Right kidney (tissue), 1 donor: ENCODE measurements at regions not wholly inside any gene's neighbourhood (a gene's known extent, or its start where the extent isn't known, plus 50 kb on each side); places are given as distances from the start of the nearest gene placed in this dataset.

ENCODE experiments used
- DNase-seq: peaks from one replicate; pipeline ENCODE4 v3.0.0-alpha.2; 2016

DNA sequence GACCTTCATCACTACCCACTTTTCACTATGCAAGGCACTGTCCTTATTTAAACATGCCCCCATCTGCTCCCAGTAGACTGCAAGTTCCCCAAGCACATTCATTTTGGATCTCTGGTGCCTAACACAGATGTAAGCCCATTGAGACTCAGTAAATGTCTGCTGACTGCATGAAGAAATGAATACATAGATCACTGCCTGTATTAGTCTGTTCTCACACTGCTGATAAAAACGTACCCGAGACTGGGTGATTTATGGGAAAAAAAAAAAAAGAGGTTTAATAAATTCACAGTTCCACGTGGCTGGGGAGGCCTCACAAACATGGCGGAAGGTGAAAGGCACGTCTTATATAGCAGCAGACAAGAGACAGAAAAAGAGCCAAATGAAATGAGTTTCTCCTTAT is 204.9 kb downstream of the ATG4C start:
- DNase-seq, result no peak

DNA sequence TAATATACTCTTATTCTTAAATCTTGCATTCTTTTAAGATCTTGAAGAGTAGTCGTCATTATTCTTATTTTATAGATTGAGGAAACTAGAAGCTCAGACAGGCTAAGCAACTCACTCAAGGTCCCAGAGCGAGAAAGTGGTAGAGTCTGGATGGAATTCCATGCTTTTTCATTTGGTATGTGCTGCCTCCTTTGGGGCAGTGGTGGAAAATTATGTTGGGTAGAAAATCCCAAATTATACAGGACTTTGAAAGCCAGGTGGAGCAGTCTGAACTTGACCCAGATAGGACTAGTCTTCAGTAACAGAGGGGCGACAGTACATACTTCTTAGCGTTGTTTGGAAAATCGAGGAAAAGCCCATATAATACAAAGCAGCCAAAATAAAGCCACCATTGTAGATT is 205.6 kb downstream of the ATG4C start:
- no peak for DNase-seq

DNA sequence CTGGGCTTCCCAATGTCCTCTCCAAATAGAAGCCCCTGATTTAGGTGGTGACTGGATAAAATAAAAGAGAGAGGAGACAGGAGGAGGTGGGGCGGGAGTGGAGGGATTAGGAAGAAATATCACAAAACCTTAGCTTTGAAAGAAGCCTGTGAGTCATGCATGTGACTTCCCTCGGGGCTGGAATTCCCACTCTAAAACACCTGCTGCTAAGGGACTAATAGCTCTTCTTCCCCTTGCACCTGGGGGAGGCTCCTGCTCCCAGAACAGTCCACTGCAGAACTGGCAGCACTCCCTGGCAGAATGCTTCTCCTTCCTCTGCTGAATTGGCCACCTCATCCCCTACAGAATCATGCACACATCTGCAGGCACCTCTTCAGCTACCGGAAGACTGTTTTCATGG is 207.2 kb downstream of the ATG4C start:
- DNase-seq, result no peak

DNA sequence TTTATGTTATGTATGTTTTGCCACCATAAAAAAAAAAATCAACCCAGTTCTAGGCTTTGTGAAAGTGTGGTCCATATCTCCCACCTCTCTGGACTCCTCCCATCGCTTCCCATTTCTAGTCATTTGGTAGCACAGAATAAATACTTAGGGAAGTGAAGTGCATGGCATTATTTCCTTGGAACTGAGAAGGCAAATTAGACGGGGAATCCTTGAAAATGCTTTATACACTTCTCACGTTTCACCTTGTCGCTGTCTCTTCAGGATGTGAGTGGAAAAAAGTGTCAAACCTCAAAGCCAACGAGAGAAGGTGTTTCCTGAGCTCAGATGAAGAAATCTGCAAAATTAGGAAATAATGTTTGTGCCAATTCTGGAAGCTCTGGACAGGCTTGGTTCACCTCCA is 209.9 kb downstream of the ATG4C start:
- no peak for DNase-seq

DNA sequence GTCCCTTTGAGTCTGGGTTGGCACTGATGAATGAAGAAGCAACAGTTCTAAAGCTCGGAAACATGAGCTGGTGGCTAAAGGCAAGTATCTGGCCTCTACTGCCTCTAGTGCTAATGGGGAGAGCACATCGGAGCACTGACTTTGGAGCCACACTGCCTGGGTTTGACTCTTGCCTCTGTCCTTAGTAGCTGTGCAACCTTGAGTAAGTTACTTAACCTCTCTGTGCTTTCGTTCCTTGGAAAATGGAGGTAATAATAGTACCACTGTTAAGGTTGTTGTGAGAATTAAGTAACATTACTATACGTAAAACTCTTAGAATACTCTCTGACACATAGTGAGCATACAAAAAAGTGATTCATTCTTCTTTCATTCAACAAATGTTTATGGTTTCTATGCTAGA is 211.2 kb downstream of the ATG4C start:
- no peak for DNase-seq

DNA sequence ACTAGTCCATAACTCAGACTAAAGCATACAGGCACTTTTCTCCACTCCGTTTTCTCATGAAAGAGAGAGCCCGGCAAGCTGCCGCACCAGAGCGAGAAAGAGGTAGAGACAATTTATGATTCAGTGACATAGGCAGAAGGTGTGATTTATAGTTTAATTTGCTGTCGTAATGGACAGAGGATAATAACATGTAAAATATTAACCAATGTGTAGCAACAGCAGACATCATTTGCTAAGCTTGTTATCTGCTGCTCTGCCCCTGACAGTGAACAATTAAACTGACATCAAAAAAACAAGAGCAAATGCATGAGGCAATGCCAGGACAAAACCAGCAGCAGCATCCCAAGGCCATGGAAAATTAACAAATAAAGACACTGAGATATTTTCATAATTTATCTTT is 214.0 kb downstream of the ATG4C start:
- DNase-seq, result no peak

DNA sequence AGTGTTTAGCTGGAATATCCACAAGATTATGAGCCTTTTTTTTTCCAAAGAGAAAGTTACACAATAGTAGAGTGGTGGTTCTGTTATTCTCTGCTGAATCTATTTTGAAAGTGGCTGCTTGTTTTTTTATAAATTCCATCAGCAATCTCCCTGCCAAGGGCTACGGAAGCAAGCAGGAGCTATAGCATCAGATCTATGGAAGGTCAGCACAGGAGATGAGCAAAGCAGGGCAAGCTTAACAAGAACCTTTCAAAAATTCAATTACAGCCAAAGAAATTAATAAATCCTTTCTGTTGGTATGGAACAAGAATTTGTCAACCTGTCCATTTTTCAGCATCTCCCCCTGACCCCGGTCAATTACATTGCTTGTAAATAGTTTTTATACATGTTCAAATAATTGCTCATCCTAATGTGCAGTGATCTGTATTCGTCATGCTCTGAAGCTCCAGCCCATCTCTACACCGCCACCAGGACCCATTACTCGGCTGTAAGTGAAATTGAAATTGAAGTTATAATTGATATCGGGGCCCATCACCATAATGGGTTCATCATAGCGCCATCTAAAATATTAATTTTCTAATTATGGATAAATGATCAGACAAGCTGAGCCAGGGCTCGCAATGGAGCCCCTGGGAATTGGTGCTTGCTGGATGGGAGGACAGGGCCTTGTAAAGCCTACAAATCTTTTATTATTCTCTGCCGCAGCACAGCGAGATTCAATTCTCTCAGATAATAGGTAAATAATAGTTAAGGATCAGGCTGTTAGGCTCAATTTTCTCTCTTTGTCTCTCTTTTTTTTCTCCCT is 215.1 kb downstream of the ATG4C start:
- no peak for DNase-seq

DNA sequence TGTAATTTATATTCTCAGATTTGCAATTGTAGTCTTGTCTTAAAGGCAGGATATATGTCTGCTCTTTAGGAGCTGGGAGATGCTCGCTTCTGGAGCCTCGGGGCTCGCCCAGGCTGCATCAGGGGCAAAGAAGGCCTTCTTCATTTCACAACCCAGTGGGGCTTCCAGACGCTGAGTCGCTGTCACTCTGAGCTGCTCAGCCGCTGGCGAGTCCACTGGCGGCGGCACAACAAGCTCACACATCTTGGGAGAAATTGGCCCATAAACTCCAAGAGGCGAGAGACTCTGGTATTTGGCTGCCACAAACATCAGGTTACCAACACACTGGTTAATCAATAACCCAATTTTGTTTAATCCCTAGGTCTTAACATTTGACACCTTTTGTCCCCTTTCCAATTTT is 216.6 kb downstream of the ATG4C start:
- DNase-seq, result no peak

DNA sequence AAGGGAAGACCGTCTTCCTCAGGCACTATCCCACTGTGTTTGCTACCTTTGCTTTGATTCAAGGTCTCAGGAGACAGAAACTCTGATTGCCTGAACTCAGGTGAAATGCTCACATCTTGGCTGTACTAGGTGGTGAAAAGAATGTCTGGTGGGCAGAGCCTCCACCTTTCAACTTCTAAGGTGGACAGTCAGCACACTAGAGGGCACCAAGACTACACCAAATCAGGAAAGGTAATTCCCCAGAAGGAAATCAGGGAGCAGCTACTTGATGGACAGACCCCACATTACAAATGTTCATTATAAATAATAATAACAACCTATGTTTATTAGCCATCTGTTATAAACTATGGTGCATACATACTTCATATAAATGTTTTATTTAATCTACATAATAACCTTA is 220.9 kb downstream of the ATG4C start:
- no peak for DNase-seq

DNA sequence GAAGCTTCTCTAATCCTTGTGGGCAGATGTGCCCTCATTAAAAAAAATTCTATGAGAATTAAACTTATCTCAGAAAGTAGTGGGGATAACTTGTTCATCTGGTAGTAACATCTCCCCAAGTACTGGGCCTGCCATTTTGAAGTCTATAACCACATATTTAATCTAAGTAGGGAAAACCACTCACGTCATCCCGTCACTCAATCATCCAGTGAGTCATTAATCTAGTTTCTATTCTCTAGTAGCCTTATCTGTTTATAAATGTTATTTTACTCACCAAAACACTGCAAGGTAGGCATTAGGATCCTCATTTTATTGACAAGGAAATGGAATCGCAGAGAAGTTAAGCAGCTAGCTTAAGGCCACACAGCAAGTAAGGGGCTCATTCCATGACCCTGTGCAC is 221.9 kb downstream of the ATG4C start:
- no peak for DNase-seq

DNA sequence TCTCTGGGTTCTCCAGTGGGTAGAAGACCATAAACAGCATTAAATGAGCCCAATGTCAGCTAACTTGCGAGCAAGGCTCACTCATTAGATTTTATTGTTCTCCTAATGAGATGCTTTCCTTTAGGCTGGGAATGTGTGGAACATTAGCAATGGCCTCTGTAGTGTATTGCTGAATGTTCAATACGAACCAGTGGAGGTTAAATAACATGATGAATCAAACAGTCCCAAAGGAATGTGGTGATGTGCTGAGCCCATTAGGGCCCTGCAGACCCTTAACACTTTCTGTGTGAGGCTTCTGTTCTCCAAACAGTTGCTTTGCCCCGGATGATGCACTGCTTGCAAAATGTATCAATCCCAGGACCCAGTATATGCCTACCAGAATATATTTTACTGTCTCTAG is 225.5 kb downstream of the ATG4C start:
- no peak for DNase-seq

DNA sequence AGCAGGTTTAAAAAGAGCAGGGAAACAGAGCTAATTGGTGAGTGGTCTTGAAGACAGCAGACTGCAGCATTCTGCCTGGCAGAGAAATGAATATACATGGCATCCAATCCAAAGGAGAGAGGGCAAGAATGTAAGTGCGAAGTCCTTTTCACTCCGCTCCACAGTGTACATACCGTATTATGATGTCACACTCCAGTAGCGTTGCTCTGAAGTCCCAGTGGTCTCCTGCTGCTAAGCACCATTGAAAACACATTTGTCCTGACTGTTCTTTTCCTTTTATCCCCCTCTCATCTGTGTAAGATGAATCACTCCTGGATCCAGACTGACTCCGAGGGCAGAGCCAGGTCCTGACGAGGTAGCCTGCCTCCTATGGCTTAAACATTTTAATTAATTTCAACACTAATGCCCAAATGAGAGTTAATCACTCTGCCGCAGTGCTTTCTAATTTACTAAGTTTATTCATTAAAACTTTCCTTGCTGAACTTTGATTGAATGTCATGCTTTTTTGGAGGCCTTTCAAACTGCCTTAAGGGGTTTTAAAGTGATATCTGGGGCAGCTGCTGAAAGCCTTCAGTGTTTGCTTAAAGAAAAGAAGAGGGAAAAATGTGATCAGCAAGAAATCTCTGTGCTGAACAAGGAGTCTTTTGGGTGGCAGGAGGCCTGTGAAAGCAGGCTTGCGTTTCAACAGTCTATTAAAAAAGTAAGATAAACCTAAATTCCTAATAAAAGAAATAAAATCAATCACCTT is 227.2 kb downstream of the ATG4C start:
- DNase-seq, result no peak

DNA sequence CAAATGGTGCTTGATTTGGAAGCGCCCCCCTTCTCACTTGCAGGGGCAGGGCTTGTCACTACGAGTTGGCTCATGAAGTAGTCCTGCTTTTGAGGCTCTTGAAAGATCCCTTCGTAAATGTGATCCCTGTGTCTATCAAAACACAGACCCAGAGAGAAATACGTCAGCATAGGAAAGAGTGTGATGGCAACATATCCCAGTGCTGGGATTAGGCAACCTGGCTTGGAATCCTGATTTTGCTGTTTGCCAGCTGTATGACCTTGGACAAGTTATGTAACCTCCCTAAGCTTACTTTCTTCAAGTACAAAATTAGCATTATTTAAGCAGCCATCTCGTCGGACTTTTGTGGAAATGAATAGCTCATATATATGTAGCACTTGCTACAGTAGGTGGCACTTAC is 228.4 kb downstream of the ATG4C start:
- no peak for DNase-seq

DNA sequence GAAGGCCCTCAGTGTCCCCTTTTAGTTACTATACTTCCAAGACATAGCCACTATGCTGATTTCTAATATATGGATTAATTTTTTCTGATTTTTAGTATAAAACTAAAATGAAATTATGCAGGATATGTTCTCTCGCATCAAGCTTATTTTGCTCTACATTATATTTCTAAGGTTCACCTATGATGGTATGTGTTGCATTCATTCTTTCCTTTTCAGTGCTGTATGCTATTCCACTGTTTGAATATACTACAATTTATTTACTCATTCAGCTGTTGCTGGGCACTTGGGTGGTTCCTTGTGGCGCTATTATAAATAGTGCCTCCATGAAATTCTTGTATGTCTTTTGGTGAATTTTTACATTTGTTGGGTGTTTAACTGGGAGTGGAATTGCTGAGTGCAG is 230.3 kb downstream of the ATG4C start:
- no peak for DNase-seq

DNA sequence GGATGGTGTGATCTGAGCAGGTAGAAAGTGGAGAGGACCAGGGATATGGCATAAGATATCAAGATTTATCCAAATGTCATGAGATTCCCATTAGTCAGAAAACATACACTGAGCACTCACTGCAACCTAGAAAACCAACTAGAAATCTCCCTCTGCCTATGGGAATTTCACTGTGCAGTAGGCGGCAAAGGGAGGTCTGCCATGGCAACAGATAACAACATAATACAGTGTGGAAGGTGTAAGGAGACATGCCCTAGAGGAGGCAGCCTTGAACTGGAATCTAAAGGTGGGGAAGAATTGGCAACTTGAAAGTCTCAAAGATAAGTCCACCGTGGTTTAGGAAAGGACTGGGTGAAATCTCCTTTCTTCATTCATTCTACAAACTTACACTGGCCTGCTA is 238.4 kb downstream of the ATG4C start:
- no peak for DNase-seq

DNA sequence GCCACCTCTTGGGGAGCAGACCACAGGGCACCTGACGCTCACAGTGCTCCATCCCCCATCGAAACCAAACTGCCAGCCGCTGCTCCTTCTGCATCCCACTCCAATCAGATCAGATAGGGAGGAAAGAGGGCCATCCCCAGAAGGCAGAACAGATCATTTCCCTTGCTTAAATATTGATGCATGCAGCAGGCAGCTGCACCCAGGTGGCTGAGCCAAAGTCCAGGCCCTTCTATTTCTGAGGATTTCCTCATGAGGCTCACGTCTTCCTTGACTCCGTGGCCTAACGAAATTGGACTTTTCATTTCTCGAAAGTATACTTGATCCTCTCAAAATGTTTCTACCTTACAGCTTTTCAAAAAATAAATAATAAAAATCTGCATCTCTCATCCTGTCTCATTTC is 239.2 kb downstream of the ATG4C start:
- no peak for DNase-seq

DNA sequence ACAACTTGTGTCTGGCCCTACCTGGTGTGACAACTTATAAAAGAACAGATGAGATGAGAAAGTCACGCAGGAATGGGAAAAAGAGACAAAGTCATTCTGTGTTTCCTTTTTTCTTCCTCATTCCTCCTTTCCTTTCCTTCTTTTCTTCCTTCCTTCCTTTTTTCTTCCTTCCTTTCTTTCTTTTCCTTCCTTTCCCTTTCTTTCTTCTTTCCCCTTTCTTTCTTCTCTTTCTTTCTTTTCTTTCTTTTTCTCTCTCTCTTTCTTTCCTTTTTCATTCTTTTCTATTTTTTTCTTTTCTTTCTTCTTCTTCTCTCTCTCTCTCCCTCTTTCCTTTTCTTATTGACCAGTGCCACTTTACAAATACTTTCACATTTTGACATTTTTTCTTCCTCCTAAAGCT is 239.7 kb downstream of the ATG4C start:
- DNase-seq, result no peak

DNA sequence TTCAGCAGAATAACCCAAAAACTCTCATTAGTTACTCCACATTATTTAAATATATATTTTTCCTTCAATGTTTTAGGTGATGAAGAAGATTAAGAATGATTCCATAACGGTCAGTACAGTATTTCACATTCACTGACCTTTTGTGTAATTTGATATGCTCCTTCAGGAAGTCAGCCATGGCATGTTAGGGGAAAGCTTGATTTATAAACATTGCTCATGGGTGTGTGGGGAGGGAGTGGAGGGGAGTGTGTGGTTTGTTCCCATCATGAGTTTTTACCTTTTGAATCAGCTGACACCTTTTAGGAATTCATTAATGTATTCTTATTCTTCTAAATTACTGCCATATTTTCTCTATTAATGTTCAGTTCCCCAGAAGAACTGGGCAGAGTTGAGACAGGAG is 240.2 kb downstream of the ATG4C start:
- DNase-seq, result no peak

DNA sequence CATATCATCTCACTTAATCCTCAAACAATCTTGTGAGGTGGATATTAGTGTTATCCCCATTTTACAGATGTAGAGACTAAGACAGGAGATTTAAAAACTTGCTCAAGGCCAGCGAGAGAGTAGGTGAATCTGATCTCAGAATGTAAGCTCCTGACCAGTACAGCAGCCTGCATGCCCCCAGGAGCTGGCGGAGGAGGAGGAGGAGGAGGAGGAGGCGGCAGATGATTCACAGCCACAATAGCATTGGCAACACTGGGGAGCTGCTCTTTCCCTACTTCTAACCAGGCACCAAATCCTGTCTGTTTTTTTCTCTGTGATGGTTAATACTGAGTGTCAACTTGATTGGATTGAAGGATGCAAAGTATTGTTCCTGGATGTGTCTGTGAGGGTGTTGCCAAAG is 243.2 kb downstream of the ATG4C start:
- DNase-seq, result no peak

DNA sequence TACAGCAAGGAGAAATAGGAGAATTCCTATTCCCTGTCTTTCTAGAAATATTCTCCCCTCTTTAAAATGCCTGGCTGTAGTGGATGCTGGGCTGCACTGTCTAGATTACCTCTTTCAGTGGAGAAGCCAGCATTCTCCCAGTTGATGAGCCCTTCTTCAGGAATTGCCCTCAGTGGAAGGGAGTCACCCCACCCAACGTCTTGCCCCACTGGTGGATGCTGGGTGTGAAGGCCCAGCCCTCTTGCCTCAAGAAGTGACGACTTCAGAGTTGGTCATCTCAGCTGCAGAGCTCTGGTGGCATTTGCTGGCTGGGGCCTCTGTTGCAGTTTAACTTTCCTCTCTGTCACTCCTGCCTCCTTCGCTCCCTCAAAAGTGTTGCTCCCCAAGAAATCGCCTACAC is 248.2 kb downstream of the ATG4C start:
- no peak for DNase-seq

DNA sequence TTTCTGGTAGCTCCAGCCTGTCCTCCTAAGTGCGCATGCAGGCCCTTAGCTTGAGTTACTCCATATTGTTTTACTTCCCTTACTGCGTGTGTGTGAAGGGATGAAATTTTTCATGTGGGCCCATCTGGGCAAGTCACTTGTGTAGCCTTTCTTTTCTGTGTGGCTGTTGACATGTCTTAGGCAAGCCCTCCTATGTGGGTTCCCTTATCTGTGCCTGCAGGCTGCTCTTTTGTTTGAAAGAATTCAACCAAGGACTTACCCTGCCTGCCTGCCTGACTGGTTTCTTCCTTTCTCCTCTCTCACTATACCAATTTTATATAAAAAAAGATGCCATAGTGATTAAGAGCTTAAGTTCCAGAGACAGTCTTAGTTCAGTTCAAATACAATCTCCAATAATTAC is 249.3 kb downstream of the ATG4C start:
- no peak for DNase-seq

DNA sequence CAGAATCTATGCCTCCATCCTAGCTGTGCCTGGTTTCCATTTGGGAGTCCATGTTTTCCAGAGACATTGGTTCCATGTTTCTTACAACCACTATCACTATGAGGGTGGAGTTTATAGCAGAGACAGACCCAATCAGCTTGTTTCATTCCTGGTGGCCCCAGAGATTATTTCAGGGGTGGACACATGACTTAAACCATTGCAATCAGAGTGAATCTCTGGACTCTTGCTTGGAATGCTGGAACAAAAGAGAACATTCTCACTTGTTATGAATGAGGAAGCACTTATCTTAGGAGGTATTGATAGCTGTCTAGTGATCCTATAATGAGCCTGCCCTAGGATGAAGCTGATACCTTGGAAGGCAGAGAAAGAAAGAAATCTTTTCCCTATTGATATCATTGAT is 250.3 kb downstream of the ATG4C start:
- no peak for DNase-seq

DNA sequence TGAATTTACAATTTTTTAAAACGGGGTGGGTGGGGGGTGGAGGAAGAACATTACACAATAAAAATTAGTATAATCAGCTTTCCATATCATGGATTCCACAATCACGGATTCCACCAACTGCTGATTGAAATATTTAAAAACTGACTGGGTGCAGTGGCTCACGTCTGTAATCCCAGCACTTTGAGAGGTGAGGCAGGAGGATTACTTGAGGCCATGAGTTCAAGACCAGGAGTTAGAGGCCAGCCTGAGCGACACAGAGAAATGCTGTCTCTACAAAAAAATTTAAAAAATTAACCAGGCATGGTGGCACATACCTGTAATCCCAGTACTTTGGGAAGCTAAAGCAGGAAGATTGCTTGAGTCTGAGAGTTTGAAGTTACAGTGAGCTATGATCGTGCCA is 254.7 kb downstream of the ATG4C start:
- no peak for DNase-seq

DNA sequence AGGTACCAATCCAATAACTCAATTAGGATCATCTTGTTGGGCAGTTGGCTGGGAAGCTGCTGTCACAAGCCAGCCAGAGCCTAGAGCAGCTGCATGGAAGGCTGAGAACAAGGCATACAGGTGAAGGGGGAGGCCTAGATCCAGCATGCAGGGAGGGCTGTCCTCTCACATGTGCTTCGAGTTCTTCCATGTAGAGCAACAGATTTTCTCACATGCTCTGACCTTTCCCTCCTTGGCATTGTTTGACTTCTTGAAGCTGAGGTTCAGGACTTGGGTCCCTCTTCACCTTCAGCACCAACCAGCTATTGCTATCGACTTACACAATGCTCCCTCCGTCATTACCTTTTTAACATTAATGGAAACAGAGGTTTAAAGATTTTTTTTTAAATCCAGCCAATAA is 257.7 kb downstream of the ATG4C start:
- no peak for DNase-seq
